Lower lobe of right lung (tissue), 2 donors: ENCODE measurements at regions not wholly inside any gene's neighbourhood (a gene's known extent, or its start where the extent isn't known, plus 50 kb on each side); places are given as distances from the start of the nearest gene placed in this dataset.

ENCODE experiments used
- ATAC-seq, 2 donors: fragments of 200-7000 bp; cut with Tn5 transposase; one replicate each; pipeline ENCODE4 v1.9.1; 2020 to 2022; ENCODE audit warnings: mild to moderate bottlenecking in 2 of 2, moderate library complexity in 2 of 2
- DNase-seq: peaks from one replicate; pipeline ENCODE4 v3.0.0-alpha.2; 2020
- H3K27ac ChIP-seq: fragments of 200-600 bp; one replicate; pipeline ENCODE4 v1.8.0; 2022
- H3K27me3 ChIP-seq: fragments of 200-600 bp; one replicate; pipeline ENCODE4 v1.8.0; 2022; ENCODE audit warnings: low read depth
- H3K36me3 ChIP-seq: fragments of 200-600 bp; one replicate; pipeline ENCODE4 v1.8.0; 2022; ENCODE audit warnings: mild to moderate bottlenecking
- H3K4me1 ChIP-seq: fragments of 200-600 bp; one replicate; pipeline ENCODE4 v1.8.0; 2022
- H3K4me3 ChIP-seq: fragments of 200-600 bp; one replicate; pipeline ENCODE4 v1.8.0; 2022; ENCODE audit warnings: mild to moderate bottlenecking
- H3K9me3 ChIP-seq: fragments of 200-600 bp; one replicate; pipeline ENCODE4 v1.8.0; 2022
- CTCF ChIP-seq: fragments of 200-600 bp; IDR thresholded peaks from one replicate; pipeline ENCODE4 v1.8.0; 2022; ENCODE audit warnings: antibody characterized with exemption, mild to moderate bottlenecking
- intact Hi-C: fragments of 100-400 bp; cut with DNase I; formaldehyde crosslinking; loops from one replicate; pipeline ENCODE4 v1.11.0; 2022
- donor health status: DM: no; HTN: yes; CAD: no; lungs with severe emphysema.

GRCh38 chr9:88826771-88827181, 164.5 kb upstream of the S1PR3 start:
- Histone ChIP-seq H3K4me1 (no peaks in the 10 kb centered on the region), H3K9me3 (no peaks in the 10 kb centered on the region), H3K27me3 (peaks cover 12% of the 10 kb centered on the region), H3K36me3 (no peaks in the 10 kb centered on the region), H3K27ac (no peak overlapping the region), H3K4me3 (no peak overlapping the region)
- no peak for DNase-seq
- TF ChIP-seq CTCF = no peak
- no peak for ATAC-seq
- intact Hi-C loops = no loop called here

- Histone ChIP-seq H3K4me3 (no peak overlapping the region), H3K27ac (no peak overlapping the region), H3K36me3 (no peaks in the 10 kb centered on the region), H3K27me3 (peaks cover 12% of the 10 kb centered on the region), H3K9me3 (no peaks in the 10 kb centered on the region), H3K4me1 (no peaks in the 10 kb centered on the region)
- ATAC-seq (no peak), DNase-seq (no peak)
- no peak for TF ChIP-seq CTCF
- intact Hi-C loops = no loop called here
Observed at GRCh38 chr9:88828018-88828417, 163.2 kb upstream of the S1PR3 start.

GRCh38 chr9:88828492-88828974, 162.7 kb upstream of the S1PR3 start:
- no peak for ATAC-seq
- Histone ChIP-seq H3K36me3 (no peaks in the 10 kb centered on the region), H3K27me3 (peaks cover 16% of the 10 kb centered on the region), H3K27ac (no peak overlapping the region), H3K4me3 (no peak overlapping the region), H3K4me1 (no peaks in the 10 kb centered on the region), H3K9me3 (no peaks in the 10 kb centered on the region)
- intact Hi-C loops = no loop called here
- no peak for DNase-seq
- TF ChIP-seq CTCF = no peak

GRCh38 chr9:88829276-88829675, 162.0 kb upstream of the S1PR3 start:
- no peak for DNase-seq
- Histone ChIP-seq H3K4me3 (no peak overlapping the region), H3K9me3 (no peaks in the 10 kb centered on the region), H3K27me3 (peaks cover 19% of the 10 kb centered on the region), H3K27ac (no peak overlapping the region), H3K36me3 (no peaks in the 10 kb centered on the region), H3K4me1 (no peaks in the 10 kb centered on the region)
- no peak for ATAC-seq
- intact Hi-C loops = no loop called here
- no peak for TF ChIP-seq CTCF

- Histone ChIP-seq H3K9me3 (no peaks in the 10 kb centered on the region), H3K27me3 (peaks cover 19% of the 10 kb centered on the region), H3K4me3 (no peak overlapping the region), H3K36me3 (no peaks in the 10 kb centered on the region), H3K27ac (no peak overlapping the region), H3K4me1 (peaks cover 11% of the 10 kb centered on the region)
- no peak for DNase-seq
- TF ChIP-seq CTCF = no peak
- intact Hi-C loops = no loop called here
- no peak for ATAC-seq
Observed at GRCh38 chr9:88831713-88832407, 159.4 kb upstream of the S1PR3 start.
